Smooth muscle cell (in vitro differentiated cells): ENCODE measurements at regions not wholly inside any gene's neighbourhood (a gene's known extent, or its start where the extent isn't known, plus 50 kb on each side); places are given as distances from the start of the nearest gene placed in this dataset.

ENCODE experiments used
- DNase-seq: peaks from one replicate; lab custom pipeline; 2025; ENCODE audit not compliant: unreplicated experiment; lab: John Stamatoyannopoulos, UW
- H2AFZ ChIP-seq: fragments of 200-600 bp; sonication (generic); 2 replicates; pipeline ENCODE4 v1.6.0; 2016; ENCODE audit warnings: antibody characterized with exemption, low read depth, mild to moderate bottlenecking
- H3F3A ChIP-seq: fragments of 200-600 bp; sonication (generic); 2 replicates; pipeline ENCODE4 v1.6.0; 2017; ENCODE audit warnings: antibody characterized with exemption, low read depth
- H3K27ac ChIP-seq: fragments of 200-600 bp; sonication (generic); 2 replicates; pipeline ENCODE4 v1.5.1; 2016; ENCODE audit warnings: low read depth, mild to moderate bottlenecking
- H3K27me3 ChIP-seq: fragments of 200-600 bp; sonication (generic); 2 replicates; pipeline ENCODE4 v1.6.1; 2016; ENCODE audit warnings: low read depth, mild to moderate bottlenecking
- H3K36me3 ChIP-seq: fragments of 200-600 bp; sonication (generic); 2 replicates; pipeline ENCODE4 v1.5.1; 2016; ENCODE audit warnings: low read depth
- H3K4me1 ChIP-seq: fragments of 200-600 bp; sonication (generic); 2 replicates; pipeline ENCODE4 v1.5.1; 2016; ENCODE audit warnings: low read depth
- H3K4me2 ChIP-seq: fragments of 200-600 bp; sonication (generic); 2 replicates; pipeline ENCODE4 v1.6.0; 2016; ENCODE audit warnings: mild to moderate bottlenecking
- H3K4me3 ChIP-seq: fragments of 200-600 bp; sonication (generic); 2 replicates; pipeline ENCODE4 v1.5.1; 2016; ENCODE audit warnings: mild to moderate bottlenecking
- H3K79me2 ChIP-seq: fragments of 200-600 bp; sonication (generic); 2 replicates; pipeline ENCODE4 v1.6.0; 2016; ENCODE audit warnings: low read depth, mild to moderate bottlenecking
- H3K9ac ChIP-seq: fragments of 200-600 bp; sonication (generic); 2 replicates; pipeline ENCODE4 v1.6.0; 2016; ENCODE audit warnings: low read depth
- H3K9me3 ChIP-seq: fragments of 200-600 bp; sonication (generic); replicated peaks from 2 replicates; pipeline ENCODE4 v1.5.1; 2016; ENCODE audit warnings: low read depth
- H4K20me1 ChIP-seq: fragments of 200-600 bp; sonication (generic); 2 replicates; pipeline ENCODE4 v1.6.0; 2016; ENCODE audit warnings: low read depth
- CTCF ChIP-seq: fragments of 200-600 bp; sonication (generic); IDR thresholded peaks from 2 replicates; pipeline ENCODE4 v1.5.1; 2017; ENCODE audit warnings: borderline replicate concordance, mild to moderate bottlenecking, antibody characterized with exemption; ENCODE audit not compliant: insufficient read depth, poor library complexity, severe bottlenecking
- WGBS: methylation state at CpG from one replicate; pipeline ENCODE4 v1.1.7; 2016; ENCODE audit warnings: low lambda C conversion rate; 5-methylcytosine and 5-hydroxymethylcytosine counted together

- no peak for TF ChIP-seq CTCF
- Histone ChIP-seq H3F3A (peaks cover 14% of the 10 kb centered on the region), H3K79me2 (no peaks in the 10 kb centered on the region), H3K36me3 (no peaks in the 10 kb centered on the region), H2AFZ (no peak overlapping the region), H3K4me2 (no peak overlapping the region), H3K4me3 (no peak overlapping the region), H4K20me1 (no peaks in the 10 kb centered on the region), H3K27ac (no peak overlapping the region), H3K27me3 (no peaks in the 10 kb centered on the region), H3K4me1 (no peaks in the 10 kb centered on the region), H3K9ac (no peak overlapping the region), H3K9me3 (no peaks in the 10 kb centered on the region)
- DNase-seq, result no peak
- WGBS, result 68% methylated on average over 5 of the region's 5 CpGs
Observed at GRCh38 chr3:46096781-46097180, 69.5 kb upstream of the XCR1 start.

GRCh38 chr3:46096336-46096735 is 69.1 kb upstream of the XCR1 start:
- no peak for DNase-seq
- no peaks in the 10 kb centered on the region for H4K20me1 ChIP-seq
- no peak for TF ChIP-seq CTCF
- no peak overlapping the region for H2AFZ ChIP-seq
- no peak overlapping the region for H3K27ac ChIP-seq
- H3K4me2 ChIP-seq, result no peak overlapping the region
- H3K4me1 ChIP-seq, result no peaks in the 10 kb centered on the region
- no peak overlapping the region for H3K9ac ChIP-seq
- 85% methylated on average over 4 of the region's 4 CpGs for WGBS
- H3K27me3 ChIP-seq, result no peaks in the 10 kb centered on the region
- H3K36me3 ChIP-seq, result no peaks in the 10 kb centered on the region
- no peak overlapping the region for H3K4me3 ChIP-seq
- peaks cover 14% of the 10 kb centered on the region for H3F3A ChIP-seq
- no peaks in the 10 kb centered on the region for H3K9me3 ChIP-seq
- no peaks in the 10 kb centered on the region for H3K79me2 ChIP-seq

- Histone ChIP-seq H4K20me1 (no peaks in the 10 kb centered on the region), H3K4me2 (no peak overlapping the region), H3K9ac (no peak overlapping the region), H3K79me2 (no peaks in the 10 kb centered on the region), H3K36me3 (no peaks in the 10 kb centered on the region), H3K9me3 (no peaks in the 10 kb centered on the region), H3F3A (peaks cover 14% of the 10 kb centered on the region), H3K4me1 (no peaks in the 10 kb centered on the region), H2AFZ (no peak overlapping the region), H3K4me3 (no peak overlapping the region), H3K27me3 (no peaks in the 10 kb centered on the region), H3K27ac (no peak overlapping the region)
- WGBS, result 97% methylated on average over 5 of the region's 5 CpGs
- no peak for DNase-seq
- TF ChIP-seq CTCF, result no peak
Observed at GRCh38 chr3:46095307-46095706, 68.0 kb upstream of the XCR1 start.

GRCh38 chr3:46094506-46094905 is 67.2 kb upstream of the XCR1 start:
- WGBS, result 88% methylated on average over 1 of the region's 1 CpG
- Histone ChIP-seq H3K9ac (no peak overlapping the region), H3K27me3 (no peaks in the 10 kb centered on the region), H3K4me1 (no peaks in the 10 kb centered on the region), H3K4me2 (no peak overlapping the region), H3K79me2 (no peaks in the 10 kb centered on the region), H4K20me1 (no peaks in the 10 kb centered on the region), H2AFZ (no peak overlapping the region), H3K27ac (no peak overlapping the region), H3K9me3 (no peaks in the 10 kb centered on the region), H3K4me3 (no peak overlapping the region), H3F3A (peaks cover 14% of the 10 kb centered on the region), H3K36me3 (no peaks in the 10 kb centered on the region)
- TF ChIP-seq CTCF, result no peak
- DNase-seq, result no peak
